Mucosa of descending colon (tissue), 3 donors: ENCODE measurements at regions not wholly inside any gene's neighbourhood (a gene's known extent, or its start where the extent isn't known, plus 50 kb on each side); places are given as distances from the start of the nearest gene placed in this dataset.
"Not testable (repeated sequence)": the region's sequence is repeated elsewhere in the genome, so short reads cannot be mapped to it uniquely, and the experiment has no call there.

Source experiments
- ATAC-seq: fragments of 200-7000 bp; cut with Tn5 transposase; one replicate; pipeline ENCODE4 v1.9.1; 2020; ENCODE audit warnings: mild to moderate bottlenecking, moderate library complexity
- DNase-seq, 3 donors: peaks; one replicate each; pipeline ENCODE4 v3.0.0-alpha.2; 2020
- H3K36me3 ChIP-seq: fragments of 200-600 bp; one replicate; pipeline ENCODE4 v1.8.0; 2021; ENCODE audit warnings: low read depth, mild to moderate bottlenecking
- H3K4me1 ChIP-seq: fragments of 200-600 bp; one replicate; pipeline ENCODE4 v1.8.0; 2021; ENCODE audit warnings: low read depth, mild to moderate bottlenecking
- H3K4me3 ChIP-seq: fragments of 200-600 bp; one replicate; pipeline ENCODE4 v1.8.0; 2021; ENCODE audit warnings: mild to moderate bottlenecking
- H3K9me3 ChIP-seq: fragments of 200-600 bp; one replicate; pipeline ENCODE4 v1.8.0; 2021; ENCODE audit warnings: mild to moderate bottlenecking
- CTCF ChIP-seq: fragments of 200-600 bp; IDR thresholded peaks from one replicate; pipeline ENCODE4 v1.8.0; 2022; ENCODE audit warnings: antibody characterized with exemption, mild to moderate bottlenecking
- intact Hi-C, 2 donors: fragments of 100-400 bp; cut with DNase I in 1 of 2; cut with micrococcal nuclease in 1 of 2; formaldehyde crosslinking; loops; one replicate each; pipeline versions ENCODE4 v1.11.0 to v1.11.1; 2022; cut with DNase I, micrococcal nuclease
- donor health status: DM: no; HTN: no; CAD: no; lungs with moderate emphysema.
- donor health status: DM: no; HTN: no; CAD: no.
- donor health status: DM: no; HTN: yes; CAD: no.

- H3K9me3 ChIP-seq: no peaks in the 10 kb centered on the region
- no peak for TF ChIP-seq CTCF
- H3K4me3 ChIP-seq: no peak overlapping the region
- H3K4me1 ChIP-seq: no peaks in the 10 kb centered on the region
- ATAC-seq: no peak
- H3K36me3 ChIP-seq: no peaks in the 10 kb centered on the region
- intact Hi-C loops: no loop called here
- no peak for DNase-seq
Observed at GRCh38 chr6:115838216-115838615, 222.5 kb downstream of the FRK start.

GRCh38 chr6:115836374-115836773, 224.3 kb downstream of the FRK start:
- H3K4me1 ChIP-seq, intact Hi-C loops, H3K36me3 ChIP-seq, ATAC-seq, DNase-seq, H3K9me3 ChIP-seq, H3K4me3 ChIP-seq: not testable (repeated sequence)

GRCh38 chr6:115835314-115835713, 225.4 kb downstream of the FRK start:
- intact Hi-C loops: no loop called here
- DNase-seq (no peak), ATAC-seq (no peak)
- no peak for TF ChIP-seq CTCF
- Histone ChIP-seq H3K36me3 (no peaks in the 10 kb centered on the region), H3K4me1 (no peaks in the 10 kb centered on the region), H3K4me3 (no peak overlapping the region), H3K9me3 (no peaks in the 10 kb centered on the region)

GRCh38 chr6:115834542-115834941, 226.1 kb downstream of the FRK start:
- not testable (repeated sequence) for H3K4me3 ChIP-seq, DNase-seq

GRCh38 chr6:115832786-115833185, 227.9 kb downstream of the FRK start:
- H3K4me1 ChIP-seq: no peaks in the 10 kb centered on the region
- intact Hi-C loops: no loop called here
- H3K36me3 ChIP-seq: no peaks in the 10 kb centered on the region
- TF ChIP-seq CTCF: no peak
- H3K9me3 ChIP-seq: no peaks in the 10 kb centered on the region
- no peak overlapping the region for H3K4me3 ChIP-seq
- no peak for ATAC-seq
- no peak for DNase-seq

More at GRCh38 chr6:115834542-115834941, 226.1 kb downstream of the FRK start:
- H3K4me1 ChIP-seq, H3K36me3 ChIP-seq, ATAC-seq, intact Hi-C loops, H3K9me3 ChIP-seq: not testable (repeated sequence)

- no peak overlapping the region for H3K4me3 ChIP-seq
- H3K36me3 ChIP-seq: no peaks in the 10 kb centered on the region
- no peak for DNase-seq
- TF ChIP-seq CTCF: no peak
- H3K4me1 ChIP-seq: no peaks in the 10 kb centered on the region
- intact Hi-C loops: no loop called here
- ATAC-seq: no peak
- no peaks in the 10 kb centered on the region for H3K9me3 ChIP-seq
Observed at GRCh38 chr6:115832186-115832585, 228.5 kb downstream of the FRK start.

- no peaks in the 10 kb centered on the region for H3K36me3 ChIP-seq
- ATAC-seq (no peak), DNase-seq (no peak)
- intact Hi-C loops: no loop called here
- no peaks in the 10 kb centered on the region for H3K4me1 ChIP-seq
- no peak for TF ChIP-seq CTCF
- no peaks in the 10 kb centered on the region for H3K9me3 ChIP-seq
- H3K4me3 ChIP-seq: no peak overlapping the region
Observed at GRCh38 chr6:115830895-115831294, 229.8 kb downstream of the FRK start.
